Neural progenitor cell (in vitro differentiated cells): ENCODE measurements at regions not wholly inside any gene's neighbourhood (a gene's known extent, or its start where the extent isn't known, plus 50 kb on each side); places are given as distances from the start of the nearest gene placed in this dataset.
A peak's percentile ranks its signal among the peaks of the same experiment; 100 is the strongest.

ENCODE experiments used
- DNase-seq: peaks from one replicate; pipeline ENCODE4 v3.0.0-alpha.2; 2016; ENCODE audit warnings: low spot score
- H2AFZ ChIP-seq: fragments of 200-600 bp; sonication (generic); replicated peaks from 2 replicates; pipeline ENCODE4 v1.6.1; 2016; ENCODE audit warnings: antibody characterized with exemption
- H3F3A ChIP-seq: fragments of 200-600 bp; sonication (generic); 2 replicates; pipeline ENCODE4 v1.6.1; 2016; ENCODE audit warnings: antibody characterized with exemption, low read depth
- H3K27ac ChIP-seq: fragments of 200-600 bp; sonication (generic); 2 replicates; pipeline ENCODE4 v1.5.1; 2016; ENCODE audit warnings: mild to moderate bottlenecking
- H3K27me3 ChIP-seq: fragments of 200-600 bp; sonication (generic); 2 replicates; pipeline ENCODE4 v1.6.1; 2016; ENCODE audit warnings: mild to moderate bottlenecking, moderate library complexity
- H3K36me3 ChIP-seq: fragments of 200-600 bp; sonication (generic); 2 replicates; pipeline ENCODE4 v1.5.1; 2016
- H3K4me1 ChIP-seq: fragments of 200-600 bp; sonication (generic); 2 replicates; pipeline ENCODE4 v1.6.1; 2016; ENCODE audit warnings: mixed run types
- H3K4me2 ChIP-seq: fragments of 200-600 bp; sonication (generic); 2 replicates; pipeline ENCODE4 v1.6.1; 2016
- H3K4me3 ChIP-seq: fragments of 200-600 bp; sonication (generic); 2 replicates; pipeline ENCODE4 v1.5.1; 2016
- H3K79me2 ChIP-seq: fragments of 200-600 bp; sonication (generic); 2 replicates; pipeline ENCODE4 v1.6.1; 2016; ENCODE audit warnings: low read depth
- H3K9ac ChIP-seq: fragments of 200-600 bp; sonication (generic); 2 replicates; pipeline ENCODE4 v1.6.1; 2016
- H3K9me3 ChIP-seq: fragments of 200-600 bp; sonication (generic); 2 replicates; pipeline ENCODE4 v1.5.1; 2016; ENCODE audit warnings: low read depth
- H4K20me1 ChIP-seq: fragments of 200-600 bp; sonication (generic); 2 replicates; pipeline ENCODE4 v1.6.1; 2016; ENCODE audit warnings: low read depth
- H3K27ac Mint-ChIP-seq: 3 replicates; pipeline ENCODE4 v1.8.0; 2021; ENCODE audit warnings: mixed read lengths
- H3K27me3 Mint-ChIP-seq: 2 replicates; pipeline ENCODE4 v1.8.0; 2022; ENCODE audit warnings: low read depth, mild to moderate bottlenecking, inconsistent platforms, moderate library complexity, mixed read lengths; ENCODE audit not compliant: insufficient read depth
- H3K36me3 Mint-ChIP-seq: 3 replicates; pipeline ENCODE4 v1.8.0; 2021; ENCODE audit warnings: mixed read lengths
- H3K4me1 Mint-ChIP-seq: 3 replicates; pipeline ENCODE4 v1.8.0; 2021; ENCODE audit warnings: mixed read lengths
- H3K4me3 Mint-ChIP-seq: 3 replicates; pipeline ENCODE4 v1.8.0; 2021; ENCODE audit warnings: mild to moderate bottlenecking, moderate library complexity, mixed read lengths
- H3K9me3 Mint-ChIP-seq: 3 replicates; pipeline ENCODE4 v1.8.0; 2020; ENCODE audit warnings: mixed read lengths
- EZH2 ChIP-seq: fragments of 200-600 bp; sonication (generic); IDR thresholded peaks from 2 replicates; pipeline ENCODE4 v1.6.1; 2017; ENCODE audit warnings: antibody characterized with exemption, mild to moderate bottlenecking, moderate library complexity
- EZH2phosphoT487 ChIP-seq: fragments of 200-600 bp; sonication (generic); IDR thresholded peaks from 2 replicates; pipeline ENCODE4 v1.6.1; 2017; ENCODE audit warnings: antibody characterized with exemption
- TF ChIP-seq, protein P1 (sequence below): fragments of 200-600 bp; sonication (generic); IDR thresholded peaks from 2 replicates; pipeline ENCODE4 v1.5.1; 2017; ENCODE audit warnings: antibody characterized with exemption, mild to moderate bottlenecking

DNA sequence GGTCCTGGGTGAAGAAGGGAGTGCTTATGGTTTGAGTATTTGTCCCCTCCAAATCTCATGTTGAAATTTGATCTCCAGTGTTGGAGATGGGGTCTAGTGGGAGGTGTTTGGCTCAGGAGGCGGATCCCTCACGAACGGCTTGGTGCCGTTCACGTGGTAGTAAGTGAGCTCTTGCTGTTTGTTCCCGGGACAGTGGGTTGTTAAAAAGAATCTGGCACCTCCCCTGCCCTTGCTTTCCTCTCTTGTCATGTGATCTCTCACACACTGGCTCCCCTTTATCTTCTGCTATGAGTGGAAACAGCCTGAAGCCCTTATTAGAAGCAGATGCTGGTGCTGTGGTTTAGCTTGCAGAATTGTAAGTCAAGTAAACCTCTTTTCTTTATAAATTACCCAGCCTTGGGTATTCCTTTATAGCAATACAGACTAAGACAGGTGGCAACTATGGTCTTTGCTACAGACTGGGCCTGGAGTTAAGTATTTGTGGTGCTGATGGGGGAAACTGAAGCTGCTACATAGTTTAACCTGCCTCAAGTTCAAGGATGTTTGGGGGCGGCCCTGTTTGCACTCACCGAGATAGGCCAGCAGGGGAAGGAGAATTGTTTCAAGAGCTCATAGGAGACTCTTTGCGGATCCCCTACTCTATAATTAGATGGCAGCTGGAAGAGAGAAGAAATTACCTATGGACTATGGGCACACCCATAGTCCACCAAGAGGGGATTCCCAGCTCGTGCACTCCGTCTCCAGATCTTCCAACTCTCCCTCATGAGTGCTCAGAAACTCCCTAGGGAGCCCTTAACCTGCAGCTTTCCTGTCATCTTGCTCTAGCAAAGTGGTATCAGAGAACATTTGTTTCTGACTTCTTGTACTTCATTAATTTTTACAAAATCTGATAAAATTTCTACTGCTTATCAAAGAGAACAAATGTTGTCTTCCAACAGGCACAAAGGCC is 164.6 kb downstream of the SLC15A5 start:
- Mint-ChIP-seq H3K27me3 (no peaks in the 10 kb centered on the region), H3K27ac (peak overlapping the region; percentile 50), H3K4me1 (peaks cover 17% of the 10 kb centered on the region), H3K36me3 (no peaks in the 10 kb centered on the region), H3K9me3 (no peaks in the 10 kb centered on the region), H3K4me3 (peak overlapping the region; percentile 61)
- TF ChIP-seq EZH2phosphoT487 (no peak), EZH2 (no peak)
- TF ChIP-seq, protein P1, sequence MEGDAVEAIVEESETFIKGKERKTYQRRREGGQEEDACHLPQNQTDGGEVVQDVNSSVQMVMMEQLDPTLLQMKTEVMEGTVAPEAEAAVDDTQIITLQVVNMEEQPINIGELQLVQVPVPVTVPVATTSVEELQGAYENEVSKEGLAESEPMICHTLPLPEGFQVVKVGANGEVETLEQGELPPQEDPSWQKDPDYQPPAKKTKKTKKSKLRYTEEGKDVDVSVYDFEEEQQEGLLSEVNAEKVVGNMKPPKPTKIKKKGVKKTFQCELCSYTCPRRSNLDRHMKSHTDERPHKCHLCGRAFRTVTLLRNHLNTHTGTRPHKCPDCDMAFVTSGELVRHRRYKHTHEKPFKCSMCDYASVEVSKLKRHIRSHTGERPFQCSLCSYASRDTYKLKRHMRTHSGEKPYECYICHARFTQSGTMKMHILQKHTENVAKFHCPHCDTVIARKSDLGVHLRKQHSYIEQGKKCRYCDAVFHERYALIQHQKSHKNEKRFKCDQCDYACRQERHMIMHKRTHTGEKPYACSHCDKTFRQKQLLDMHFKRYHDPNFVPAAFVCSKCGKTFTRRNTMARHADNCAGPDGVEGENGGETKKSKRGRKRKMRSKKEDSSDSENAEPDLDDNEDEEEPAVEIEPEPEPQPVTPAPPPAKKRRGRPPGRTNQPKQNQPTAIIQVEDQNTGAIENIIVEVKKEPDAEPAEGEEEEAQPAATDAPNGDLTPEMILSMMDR: no peak
- Histone ChIP-seq H3K4me1 (peaks cover 18% of the 10 kb centered on the region), H3K9me3 (no peaks in the 10 kb centered on the region), H3K9ac (no peak overlapping the region), H3K4me2 (peak overlapping the region; percentile 38), H3K4me3 (peak overlapping the region; percentile 16), H3K27me3 (no peaks in the 10 kb centered on the region), H4K20me1 (no peaks in the 10 kb centered on the region), H3K79me2 (no peaks in the 10 kb centered on the region), H3K36me3 (no peaks in the 10 kb centered on the region), H2AFZ (peak overlapping the region; percentile 73), H3K27ac (no peak overlapping the region), H3F3A (peaks cover 14% of the 10 kb centered on the region)
- DNase-seq: peak; percentile 54

DNA sequence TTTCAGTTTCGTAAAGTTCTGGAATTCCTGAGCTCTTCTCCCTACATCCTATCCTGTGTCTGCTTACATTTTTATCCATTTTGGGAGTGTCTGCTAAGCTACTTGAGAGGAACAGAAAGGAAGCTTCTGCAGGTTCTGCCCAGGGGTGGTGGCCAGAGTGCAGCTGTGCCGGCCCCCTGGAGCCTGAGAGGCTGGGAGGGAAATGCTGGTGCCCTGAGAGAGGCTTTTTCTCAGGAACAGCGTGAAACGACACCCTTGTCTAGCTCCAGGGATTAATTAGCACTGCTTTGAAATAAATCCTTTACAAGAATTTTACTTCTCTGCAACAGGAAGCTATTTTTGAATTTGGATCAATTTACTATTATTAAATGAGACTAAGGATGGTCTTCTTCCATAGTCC is 165.4 kb downstream of the SLC15A5 start:
- H3K36me3 ChIP-seq: no peaks in the 10 kb centered on the region
- TF ChIP-seq, protein P1: no peak
- no peak for TF ChIP-seq EZH2phosphoT487
- H3K4me2 ChIP-seq: peak overlapping the region; percentile 38
- H3K4me1 ChIP-seq: peaks cover 21% of the 10 kb centered on the region
- Mint-ChIP-seq H3K27me3 (no peaks in the 10 kb centered on the region), H3K36me3 (no peaks in the 10 kb centered on the region), H3K4me3 (no peak overlapping the region), H3K4me1 (peaks cover 22% of the 10 kb centered on the region), H3K9me3 (no peaks in the 10 kb centered on the region), H3K27ac (no peak overlapping the region)
- H2AFZ ChIP-seq: peak overlapping the region; percentile 73
- peak; percentile 21 for DNase-seq
- H3F3A ChIP-seq: peaks cover 14% of the 10 kb centered on the region
- no peak overlapping the region for H3K9ac ChIP-seq
- no peaks in the 10 kb centered on the region for H4K20me1 ChIP-seq
- H3K27me3 ChIP-seq: no peaks in the 10 kb centered on the region
- peak overlapping the region; percentile 16 for H3K4me3 ChIP-seq
- H3K9me3 ChIP-seq: no peaks in the 10 kb centered on the region
- H3K79me2 ChIP-seq: no peaks in the 10 kb centered on the region
- H3K27ac ChIP-seq: no peak overlapping the region

DNA sequence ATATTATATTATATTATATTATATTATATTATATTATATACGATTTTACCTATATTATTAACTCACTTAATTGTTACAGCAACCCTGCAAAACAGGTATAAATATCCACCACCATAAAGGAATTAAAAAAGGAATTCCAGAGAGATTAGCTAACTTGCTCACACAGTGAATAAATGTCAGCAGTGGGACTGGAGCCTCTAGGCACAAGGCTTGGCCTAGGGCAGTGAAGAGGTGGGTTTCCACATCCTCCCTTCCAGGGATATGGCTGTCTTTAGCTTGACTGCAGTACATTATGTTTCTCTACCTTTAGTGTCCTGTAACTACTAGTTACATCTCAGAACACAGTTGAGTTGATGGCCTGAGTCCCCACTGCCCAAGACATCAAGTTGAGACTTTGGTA is 166.9 kb downstream of the SLC15A5 start:
- Mint-ChIP-seq H3K27me3 (no peaks in the 10 kb centered on the region), H3K27ac (no peak overlapping the region), H3K4me3 (no peak overlapping the region), H3K4me1 (peaks cover 28% of the 10 kb centered on the region), H3K9me3 (peaks cover 3% of the 10 kb centered on the region), H3K36me3 (peaks cover 1% of the 10 kb centered on the region)
- no peak overlapping the region for H3K4me2 ChIP-seq
- H2AFZ ChIP-seq: no peak overlapping the region
- H3K27ac ChIP-seq: no peak overlapping the region
- H3K79me2 ChIP-seq: no peaks in the 10 kb centered on the region
- H3K9me3 ChIP-seq: no peaks in the 10 kb centered on the region
- no peaks in the 10 kb centered on the region for H3K27me3 ChIP-seq
- H4K20me1 ChIP-seq: no peaks in the 10 kb centered on the region
- no peak for TF ChIP-seq EZH2
- no peak for TF ChIP-seq EZH2phosphoT487
- TF ChIP-seq, protein P1: no peak
- no peak overlapping the region for H3K4me3 ChIP-seq
- H3K36me3 ChIP-seq: no peaks in the 10 kb centered on the region
- peaks cover 14% of the 10 kb centered on the region for H3F3A ChIP-seq
- peaks cover 28% of the 10 kb centered on the region for H3K4me1 ChIP-seq
- no peak for DNase-seq
- H3K9ac ChIP-seq: no peak overlapping the region
